Kidney epithelial cell (primary cell): ENCODE measurements at regions not wholly inside any gene's neighbourhood (a gene's known extent, or its start where the extent isn't known, plus 50 kb on each side); places are given as distances from the start of the nearest gene placed in this dataset.

Experiments
- DNase-seq: peaks from one replicate; pipeline ENCODE4 v3.0.0-alpha.2; 2010; ENCODE audit warnings: low read depth
- H3K27me3 ChIP-seq: 2 replicates; pipeline ENCODE4 v1.6.0; 2011; ENCODE audit warnings: low read length; ENCODE audit not compliant: control insufficient read depth, insufficient read depth
- H3K36me3 ChIP-seq: 2 replicates; pipeline ENCODE4 v1.5.1; 2011; ENCODE audit warnings: low read length; ENCODE audit not compliant: control insufficient read depth, insufficient read depth
- H3K4me3 ChIP-seq: 2 replicates; pipeline ENCODE4 v1.5.1; 2011; ENCODE audit warnings: low read depth, mild to moderate bottlenecking, control low read depth, low read length
- TF ChIP-seq, protein P1 (sequence below): IDR thresholded peaks from 2 replicates; pipeline ENCODE4 v1.5.1; 2011; ENCODE audit warnings: mild to moderate bottlenecking, moderate library complexity, low read length, control low read depth, inconsistent platforms; ENCODE audit not compliant: insufficient read depth, poor library complexity, severe bottlenecking

DNA sequence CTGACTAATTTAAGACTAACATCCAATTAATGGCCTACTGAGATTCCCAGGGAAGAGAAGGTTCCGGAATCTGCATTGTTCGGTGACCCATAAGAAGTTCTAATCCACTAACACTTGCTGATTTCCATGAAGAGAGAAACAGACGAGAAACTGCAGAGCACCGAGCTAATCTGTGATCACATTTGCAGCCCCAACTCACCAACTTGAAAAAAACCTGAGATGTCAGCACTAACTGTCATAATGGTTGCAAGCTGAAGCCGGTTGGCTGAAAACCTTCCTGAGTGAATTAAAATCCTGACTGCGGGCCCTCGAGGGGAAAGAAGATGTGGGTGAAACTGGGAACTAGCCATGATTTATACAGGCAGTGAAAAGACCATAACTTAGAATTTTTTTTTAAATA, 204.8 kb upstream of the IGF1R start:
- peaks cover 12% of the 10 kb centered on the region for H3K27me3 ChIP-seq
- TF ChIP-seq, protein P1, sequence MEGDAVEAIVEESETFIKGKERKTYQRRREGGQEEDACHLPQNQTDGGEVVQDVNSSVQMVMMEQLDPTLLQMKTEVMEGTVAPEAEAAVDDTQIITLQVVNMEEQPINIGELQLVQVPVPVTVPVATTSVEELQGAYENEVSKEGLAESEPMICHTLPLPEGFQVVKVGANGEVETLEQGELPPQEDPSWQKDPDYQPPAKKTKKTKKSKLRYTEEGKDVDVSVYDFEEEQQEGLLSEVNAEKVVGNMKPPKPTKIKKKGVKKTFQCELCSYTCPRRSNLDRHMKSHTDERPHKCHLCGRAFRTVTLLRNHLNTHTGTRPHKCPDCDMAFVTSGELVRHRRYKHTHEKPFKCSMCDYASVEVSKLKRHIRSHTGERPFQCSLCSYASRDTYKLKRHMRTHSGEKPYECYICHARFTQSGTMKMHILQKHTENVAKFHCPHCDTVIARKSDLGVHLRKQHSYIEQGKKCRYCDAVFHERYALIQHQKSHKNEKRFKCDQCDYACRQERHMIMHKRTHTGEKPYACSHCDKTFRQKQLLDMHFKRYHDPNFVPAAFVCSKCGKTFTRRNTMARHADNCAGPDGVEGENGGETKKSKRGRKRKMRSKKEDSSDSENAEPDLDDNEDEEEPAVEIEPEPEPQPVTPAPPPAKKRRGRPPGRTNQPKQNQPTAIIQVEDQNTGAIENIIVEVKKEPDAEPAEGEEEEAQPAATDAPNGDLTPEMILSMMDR: no peak
- DNase-seq: no peak

DNA sequence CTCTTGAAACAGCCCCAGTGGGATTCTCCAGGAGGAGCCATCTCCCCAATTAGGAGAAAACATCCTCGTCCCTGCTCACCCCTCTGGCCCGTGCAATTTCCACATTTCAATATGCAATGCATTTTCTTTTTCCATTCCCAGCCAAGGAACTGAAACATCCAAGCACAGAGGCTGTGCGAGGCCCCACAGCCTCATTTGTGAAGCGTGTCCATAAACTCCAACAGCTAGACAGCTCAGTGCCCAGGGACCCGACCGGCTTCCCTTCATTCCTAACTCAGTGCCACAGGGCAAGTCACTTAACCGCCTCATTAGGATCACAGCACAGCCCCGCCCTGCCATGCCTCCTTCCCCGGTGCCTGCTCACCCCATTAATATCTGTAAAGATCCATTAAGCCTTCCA, 204.2 kb upstream of the IGF1R start:
- TF ChIP-seq, protein P1: no peak
- Histone ChIP-seq H3K27me3 (peaks cover 12% of the 10 kb centered on the region), H3K4me3 (no peak overlapping the region), H3K36me3 (no peaks in the 10 kb centered on the region)
- no peak for DNase-seq

More for the DNA sequence above, 204.8 kb upstream of the IGF1R start:
- Histone ChIP-seq H3K4me3 (no peak overlapping the region), H3K36me3 (no peaks in the 10 kb centered on the region)

DNA sequence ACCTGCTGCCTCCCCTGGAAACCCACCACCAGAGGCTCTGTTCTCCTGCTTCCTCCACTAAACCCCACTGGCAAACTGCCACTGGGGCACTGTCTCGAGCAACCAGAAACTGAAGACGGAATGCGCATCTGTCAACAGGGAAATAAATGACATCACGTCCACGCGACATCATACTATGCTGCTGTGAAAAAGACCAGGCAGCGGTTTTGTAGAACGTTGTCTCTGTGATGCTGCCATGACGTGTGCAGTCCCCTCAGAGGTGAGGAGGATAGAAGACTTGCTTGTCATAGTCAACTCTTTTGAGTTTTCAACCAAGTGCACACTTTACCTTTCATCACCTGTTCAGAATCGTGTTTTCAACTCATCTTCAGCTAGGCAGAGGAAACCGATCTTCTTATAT, 203.0 kb upstream of the IGF1R start:
- Histone ChIP-seq H3K4me3 (no peak overlapping the region), H3K36me3 (no peaks in the 10 kb centered on the region), H3K27me3 (peaks cover 12% of the 10 kb centered on the region)
- no peak for DNase-seq
- TF ChIP-seq, protein P1: no peak

DNA sequence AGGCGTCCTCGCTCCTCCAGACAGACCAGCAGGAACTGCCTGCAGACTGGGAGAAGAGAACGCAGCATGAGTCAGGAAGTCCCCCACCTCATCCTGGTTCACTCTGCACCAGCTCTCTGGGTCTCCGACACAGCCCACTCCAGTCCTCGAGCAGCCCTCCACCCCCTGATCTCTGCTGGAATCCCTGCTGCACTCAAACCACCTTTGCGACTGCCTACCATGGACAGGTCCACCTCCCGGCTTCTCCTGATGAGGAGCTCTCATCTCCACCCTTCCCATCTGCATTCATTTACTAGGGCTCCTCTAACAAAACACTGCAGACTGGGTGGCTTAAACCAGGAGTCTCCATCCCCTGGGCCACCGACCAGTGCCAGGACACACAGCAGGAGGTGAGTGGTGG, 202.3 kb upstream of the IGF1R start:
- Histone ChIP-seq H3K36me3 (no peaks in the 10 kb centered on the region), H3K4me3 (no peak overlapping the region), H3K27me3 (peaks cover 8% of the 10 kb centered on the region)
- DNase-seq: no peak
- TF ChIP-seq, protein P1: no peak

DNA sequence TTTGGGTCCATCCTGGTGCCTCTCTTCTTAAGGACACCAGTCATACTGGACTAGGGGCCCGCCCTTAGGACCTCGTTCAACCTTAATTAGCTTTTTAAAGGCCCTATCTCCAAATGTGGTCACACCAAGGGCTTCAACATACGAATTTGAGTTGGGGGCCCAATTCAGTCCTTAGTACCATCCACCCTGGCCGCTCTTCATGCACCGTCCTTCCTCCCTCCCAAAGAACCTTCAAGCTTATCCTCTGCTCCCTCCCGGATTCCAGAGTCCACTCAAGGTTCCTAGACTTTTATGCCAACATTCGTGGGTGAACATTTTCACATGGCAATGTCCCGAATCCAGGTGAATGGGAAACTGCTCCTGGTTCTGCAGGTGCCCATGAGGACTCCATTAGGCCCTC, 201.3 kb upstream of the IGF1R start:
- TF ChIP-seq, protein P1: no peak

DNA sequence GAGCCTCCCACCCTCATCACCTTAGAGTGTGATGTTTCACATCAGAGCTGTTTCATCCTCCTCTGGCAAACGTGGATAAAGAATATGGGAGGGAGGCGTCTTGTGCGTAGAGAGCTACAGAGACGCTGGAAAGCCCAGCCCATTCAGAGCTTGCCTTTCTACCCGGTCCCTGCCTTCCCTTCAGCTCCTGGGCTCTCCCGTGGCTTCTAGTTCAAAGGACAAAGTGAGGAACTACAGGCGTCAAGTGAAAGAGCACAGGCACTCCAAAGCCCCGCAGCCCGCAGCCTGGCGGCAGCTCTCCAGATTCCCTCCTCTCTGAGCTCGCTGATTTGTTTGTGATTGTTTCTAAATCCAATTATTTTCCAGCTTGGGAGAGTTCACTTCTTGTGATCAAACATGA, 197.1 kb upstream of the IGF1R start:
- no peak for DNase-seq
- Histone ChIP-seq H3K36me3 (no peaks in the 10 kb centered on the region), H3K27me3 (no peaks in the 10 kb centered on the region), H3K4me3 (no peak overlapping the region)
- TF ChIP-seq, protein P1: no peak

More for the DNA sequence above, 201.3 kb upstream of the IGF1R start:
- Histone ChIP-seq H3K4me3 (no peak overlapping the region), H3K36me3 (no peaks in the 10 kb centered on the region), H3K27me3 (peaks cover 8% of the 10 kb centered on the region)
- no peak for DNase-seq
